GM19397 (cell line): ENCODE measurements at regions not wholly inside any gene's neighbourhood (a gene's known extent, or its start where the extent isn't known, plus 50 kb on each side); places are given as distances from the start of the nearest gene placed in this dataset.

Experiments
- ATAC-seq: cut with Tn5 transposase; IDR thresholded peaks from one replicate; pipeline ENCODE4 v1.9.1; 2021; ENCODE audit warnings: mild to moderate bottlenecking, moderate library complexity; ENCODE audit not compliant: unreplicated experiment

GRCh38 chr6:156319707-156320106, 457.5 kb upstream of the ARID1B start:
- no peak for ATAC-seq

- ATAC-seq, result no peak
Observed at GRCh38 chr6:156316583-156317125, 460.5 kb upstream of the ARID1B start.

GRCh38 chr6:156315146-156315545, 462.0 kb upstream of the ARID1B start:
- no peak for ATAC-seq

GRCh38 chr6:156313037-156313436, 464.1 kb upstream of the ARID1B start:
- no peak for ATAC-seq

- no peak for ATAC-seq
Observed at GRCh38 chr6:156311291-156311690, 465.9 kb upstream of the ARID1B start.

GRCh38 chr6:156310701-156311100, 466.5 kb upstream of the ARID1B start:
- no peak for ATAC-seq

- ATAC-seq, result no peak
Observed at GRCh38 chr6:156309017-156309416, 468.2 kb upstream of the ARID1B start.

GRCh38 chr6:156308604-156309003, 468.6 kb upstream of the ARID1B start:
- no peak for ATAC-seq

GRCh38 chr6:156306531-156306930, 470.6 kb upstream of the ARID1B start:
- ATAC-seq, result no peak

- no peak for ATAC-seq
Observed at GRCh38 chr6:156283091-156283490, 494.1 kb upstream of the ARID1B start.

- no peak for ATAC-seq
Observed at GRCh38 chr6:156282087-156282486, 495.1 kb upstream of the ARID1B start.

GRCh38 chr6:156281266-156281665, 495.9 kb upstream of the ARID1B start:
- no peak for ATAC-seq

- ATAC-seq, result no peak
Observed at GRCh38 chr6:156280065-156280464, 497.1 kb upstream of the ARID1B start.

GRCh38 chr6:156279261-156279969, 497.8 kb upstream of the ARID1B start:
- peak; percentile 79 for ATAC-seq

GRCh38 chr6:156273065-156273711, 504.0 kb upstream of the ARID1B start:
- ATAC-seq, result no peak

- ATAC-seq, result no peak
Observed at GRCh38 chr6:156269751-156270369, 507.3 kb upstream of the ARID1B start.

- ATAC-seq, result no peak
Observed at GRCh38 chr6:156268849-156269248, 508.3 kb upstream of the ARID1B start.

GRCh38 chr6:156262014-156262413, 515.2 kb upstream of the ARID1B start:
- ATAC-seq, result no peak

- ATAC-seq, result no peak
Observed at GRCh38 chr6:156260815-156261214, 516.4 kb upstream of the ARID1B start.

- ATAC-seq, result no peak
Observed at GRCh38 chr6:156258981-156259380, 518.2 kb upstream of the ARID1B start.

GRCh38 chr6:156256161-156256560, 521.0 kb upstream of the ARID1B start:
- ATAC-seq, result no peak

- no peak for ATAC-seq
Observed at GRCh38 chr6:156254240-156254639, 522.9 kb upstream of the ARID1B start.
